HG02852 (cell line): ENCODE measurements at regions not wholly inside any gene's neighbourhood (a gene's known extent, or its start where the extent isn't known, plus 50 kb on each side); places are given as distances from the start of the nearest gene placed in this dataset.
"Not testable (repeated sequence)": the region's sequence is repeated elsewhere in the genome, so short reads cannot be mapped to it uniquely, and the experiment has no call there.

Source experiments
- ATAC-seq: cut with Tn5 transposase; IDR thresholded peaks from one replicate; pipeline ENCODE4 v1.9.1; 2021; ENCODE audit warnings: mild to moderate bottlenecking, moderate library complexity; ENCODE audit not compliant: unreplicated experiment

DNA sequence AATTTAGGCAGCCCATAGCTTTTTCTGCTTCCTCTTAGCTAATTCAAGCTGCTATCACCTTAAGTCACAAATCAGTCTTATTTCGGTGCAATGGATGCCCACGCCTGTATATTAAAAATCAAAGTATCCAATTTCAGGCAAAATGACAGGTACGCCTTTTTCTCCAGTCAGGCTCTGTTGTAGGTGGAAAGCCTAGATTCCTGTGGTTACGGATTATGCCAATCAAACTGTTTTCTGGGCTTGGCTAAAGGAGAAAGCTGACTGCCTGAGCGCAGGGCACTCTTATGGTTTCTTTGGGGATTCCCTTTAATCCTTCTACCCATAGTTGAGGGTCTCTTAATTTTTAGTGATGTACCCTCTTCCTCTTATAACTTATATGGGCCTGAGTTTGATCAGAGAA lies 550.5 kb downstream of the PDHA2 start:
- ATAC-seq, result no peak

GRCh38 chr4:96395747-96396146 lies 555.9 kb downstream of the PDHA2 start:
- no peak for ATAC-seq

DNA sequence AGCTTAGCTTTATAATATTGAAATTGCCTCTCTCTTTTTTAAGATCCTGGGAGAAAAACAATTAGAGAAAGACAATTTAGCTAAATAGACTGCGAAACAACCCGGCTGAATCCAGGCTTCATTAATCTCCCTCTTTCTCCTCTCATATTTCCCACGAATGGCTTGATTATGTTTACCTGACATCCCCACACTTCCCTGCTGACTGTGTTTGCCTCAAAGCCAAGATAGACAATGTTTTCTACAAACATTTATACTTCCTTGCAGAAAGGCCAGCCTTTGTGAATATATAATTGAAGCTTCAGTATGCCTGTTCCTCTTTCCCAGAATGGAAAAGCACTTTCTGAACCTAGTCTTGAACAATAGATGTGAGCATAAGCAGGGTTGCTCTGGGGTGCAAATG lies 566.8 kb downstream of the PDHA2 start:
- ATAC-seq, result no peak

DNA sequence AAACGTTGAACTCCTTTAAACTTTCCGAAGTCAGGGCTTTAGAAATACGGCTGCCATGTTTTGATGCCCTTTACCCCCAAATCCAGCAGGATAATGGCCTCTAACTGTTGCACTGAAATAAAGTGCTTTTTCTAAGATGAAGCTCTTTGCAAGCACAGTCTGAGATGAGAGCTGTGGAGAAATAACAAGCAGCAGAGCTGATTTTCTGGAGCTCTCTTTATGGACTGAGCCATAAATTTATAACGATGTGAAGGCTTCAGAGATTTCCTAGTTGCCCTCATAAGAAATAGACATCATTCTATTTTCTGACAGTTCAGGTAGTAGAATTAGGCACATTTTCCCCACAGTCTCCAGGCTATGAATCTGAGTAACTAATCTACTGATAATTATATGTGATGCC lies 567.3 kb downstream of the PDHA2 start:
- no peak for ATAC-seq

DNA sequence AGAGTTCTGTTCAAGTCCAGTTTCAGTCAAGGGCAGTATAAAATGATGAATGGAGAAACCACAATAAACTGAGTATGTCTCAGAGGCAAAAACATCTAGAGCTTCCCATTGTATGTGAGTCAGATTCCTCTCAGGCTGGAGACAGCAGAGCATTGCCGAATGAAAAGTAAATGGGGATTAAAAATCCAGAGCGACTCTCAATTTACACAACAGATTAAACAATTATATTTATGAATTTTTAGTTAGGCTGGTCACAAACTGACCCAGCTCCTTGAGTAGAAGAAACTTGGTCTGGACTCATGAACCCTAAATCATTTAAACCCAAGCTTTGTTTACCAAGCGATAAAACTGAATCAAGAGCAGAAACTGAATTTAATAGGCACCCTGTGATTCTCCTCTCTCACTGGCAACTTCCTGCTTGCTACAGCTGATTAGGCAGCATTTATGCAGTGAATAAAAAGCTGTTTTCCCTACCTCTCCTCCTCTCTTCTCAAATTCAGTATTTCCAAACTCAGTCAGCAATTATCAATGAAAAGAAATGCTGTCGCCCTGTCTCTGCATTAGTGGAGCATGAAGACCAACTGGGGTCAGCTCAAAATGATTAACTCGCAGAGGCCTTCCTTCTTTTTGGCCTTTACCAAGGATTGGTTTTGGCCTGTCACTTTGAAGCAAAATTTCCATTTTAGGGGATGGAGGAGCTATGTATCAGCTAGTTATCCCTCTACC lies 568.0 kb downstream of the PDHA2 start:
- ATAC-seq, result no peak

DNA sequence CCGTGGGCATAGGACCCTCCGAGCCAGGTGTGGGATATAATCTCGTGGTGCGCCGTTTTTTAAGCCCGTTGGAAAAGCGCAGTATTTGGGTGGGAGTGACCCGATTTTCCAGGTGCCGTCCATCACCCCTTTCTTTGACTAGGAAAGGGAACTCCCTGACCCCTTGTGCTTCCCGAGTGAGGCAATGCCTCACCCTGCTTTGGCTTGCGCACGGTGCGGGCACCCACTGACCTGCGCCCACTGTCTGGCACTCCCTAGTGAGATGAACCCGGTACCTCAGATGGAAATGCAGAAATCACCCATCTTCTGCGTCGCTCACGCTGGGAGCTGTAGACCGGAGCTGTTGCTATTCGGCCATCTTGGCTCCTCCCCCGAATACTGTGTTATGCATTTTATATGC lies 575.0 kb downstream of the PDHA2 start:
- not testable (repeated sequence) for ATAC-seq

DNA sequence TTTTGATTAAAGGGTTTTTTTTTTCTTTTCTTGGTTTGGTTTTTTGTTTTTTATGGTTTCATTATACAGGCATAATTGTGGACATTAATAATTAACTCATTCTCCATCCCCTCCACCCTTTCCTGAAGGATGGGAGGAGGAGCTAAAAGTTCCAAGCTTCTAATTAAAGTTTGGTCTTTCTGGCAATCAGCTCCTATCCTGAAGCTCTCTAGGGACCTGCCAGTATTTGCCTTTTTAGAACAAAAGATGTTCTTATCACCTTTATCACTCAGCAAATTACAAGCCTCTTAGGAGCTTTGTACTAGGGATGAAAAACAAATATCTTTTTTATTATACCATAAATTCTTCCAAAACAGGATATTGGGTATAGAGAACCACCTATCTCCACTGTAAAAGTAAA lies 589.8 kb downstream of the PDHA2 start:
- no peak for ATAC-seq

- no peak for ATAC-seq
These were observed 591.2 kb downstream of the PDHA2 start for GRCh38 chr4:96431094-96431493.

GRCh38 chr4:96448315-96448872 lies 608.5 kb downstream of the PDHA2 start:
- no peak for ATAC-seq

DNA sequence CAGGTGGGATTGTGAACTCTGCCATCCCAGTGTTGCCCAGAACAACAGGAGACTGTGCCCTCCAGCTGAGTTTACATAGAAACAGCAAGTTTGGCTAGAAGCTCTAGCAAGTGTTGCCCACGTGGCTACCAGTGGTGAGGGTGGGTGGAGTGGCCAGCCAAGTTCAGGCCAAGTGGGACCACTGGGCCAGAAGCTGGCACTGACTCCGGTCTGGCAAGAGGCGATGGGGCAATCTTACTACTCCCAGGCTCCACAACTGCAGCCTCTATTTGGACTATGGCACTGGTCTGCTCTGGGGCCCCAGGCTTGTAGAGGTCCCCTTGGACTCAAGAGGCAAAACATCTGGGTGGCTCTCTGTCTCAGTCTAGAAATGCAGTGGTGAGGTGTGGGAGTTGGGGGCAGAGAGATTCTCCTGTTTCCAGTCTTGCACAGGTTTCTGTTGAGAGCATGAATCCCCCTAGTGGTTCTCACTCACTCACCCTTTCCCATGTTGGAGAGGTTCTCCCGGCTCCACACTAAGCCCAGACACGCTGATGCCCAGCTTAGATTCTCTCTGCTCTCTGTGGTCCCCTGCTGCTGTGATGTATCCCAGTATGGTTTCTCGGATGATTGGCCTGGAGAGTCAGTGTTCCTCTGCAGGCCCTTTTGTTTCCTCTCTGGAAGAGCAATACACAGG lies 615.3 kb downstream of the PDHA2 start:
- no peak for ATAC-seq

DNA sequence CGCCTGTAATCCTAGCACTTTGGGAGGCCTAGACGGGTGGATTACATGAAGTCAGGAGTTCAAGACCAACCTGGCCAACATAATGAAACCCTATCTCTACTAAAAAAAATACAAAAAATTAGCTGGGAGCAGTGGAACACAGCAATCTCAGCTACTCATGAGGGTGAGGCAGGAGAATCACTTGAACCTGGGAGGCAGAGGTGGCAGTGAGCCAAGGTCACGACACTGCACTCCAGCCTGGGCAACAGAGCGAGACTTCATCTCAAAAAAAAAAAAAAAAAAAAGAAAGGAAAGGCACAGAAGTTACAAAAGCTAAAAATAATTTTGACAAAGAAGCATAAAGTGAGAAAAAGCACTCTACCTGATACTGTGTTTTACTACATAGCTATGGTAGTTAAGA lies 618.1 kb downstream of the PDHA2 start:
- not testable (repeated sequence) for ATAC-seq

DNA sequence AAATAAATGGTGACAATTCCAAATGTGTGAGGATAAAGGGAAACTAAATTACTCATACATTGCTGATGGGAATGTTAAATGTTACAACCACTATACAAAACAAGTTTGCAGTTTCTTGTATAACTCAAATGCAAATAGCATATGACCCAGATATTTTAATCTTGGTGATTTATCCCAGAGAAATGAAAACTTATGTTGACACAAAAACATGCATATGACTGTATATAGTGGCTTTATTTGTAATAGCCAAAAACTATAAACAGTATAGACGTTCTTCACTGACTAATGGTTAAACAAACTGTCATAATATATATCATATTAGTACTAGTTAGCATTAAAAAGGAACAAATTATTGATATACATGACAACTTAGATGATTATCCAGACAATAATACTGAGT lies 619.2 kb downstream of the PDHA2 start:
- ATAC-seq, result no peak

DNA sequence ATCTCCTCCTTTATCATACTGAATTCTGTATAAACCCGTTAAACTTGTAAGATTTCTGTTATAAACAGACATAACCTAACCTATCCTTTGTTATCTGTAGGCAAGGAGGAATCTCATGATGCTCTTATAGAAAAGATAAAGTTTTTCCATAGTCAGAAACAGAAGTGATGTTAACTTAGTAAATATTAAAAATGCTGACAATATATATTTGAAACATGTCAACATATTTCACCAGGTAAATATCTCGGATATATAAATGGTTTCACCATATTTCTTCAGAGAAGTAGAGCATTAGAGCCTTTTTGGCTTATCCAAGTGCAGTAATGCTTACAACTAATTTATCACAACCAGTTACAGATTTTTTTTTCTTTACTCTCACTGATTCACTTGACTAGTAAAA lies 625.9 kb downstream of the PDHA2 start:
- ATAC-seq, result no peak

- ATAC-seq, result no peak
These were observed 632.3 kb downstream of the PDHA2 start for GRCh38 chr4:96471956-96472867.

DNA sequence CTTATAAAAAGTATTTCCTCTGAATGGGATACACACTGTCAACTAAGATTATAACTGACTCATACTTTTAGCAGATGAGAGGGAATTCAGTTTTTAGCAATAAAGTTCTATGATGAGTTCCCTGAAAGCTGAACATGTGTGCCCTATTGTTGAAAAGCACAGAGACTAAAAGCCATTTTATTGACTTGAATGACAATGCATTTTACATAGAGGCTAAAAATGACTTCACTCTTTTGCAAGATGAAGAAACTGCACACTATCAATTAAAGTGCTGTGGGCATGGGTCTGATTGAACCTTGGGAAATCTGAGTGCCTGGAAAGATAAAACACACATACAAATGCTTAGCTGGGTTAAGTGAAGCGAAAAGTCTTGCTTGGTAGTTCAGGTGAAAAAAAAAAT lies 633.4 kb downstream of the PDHA2 start:
- ATAC-seq, result no peak

DNA sequence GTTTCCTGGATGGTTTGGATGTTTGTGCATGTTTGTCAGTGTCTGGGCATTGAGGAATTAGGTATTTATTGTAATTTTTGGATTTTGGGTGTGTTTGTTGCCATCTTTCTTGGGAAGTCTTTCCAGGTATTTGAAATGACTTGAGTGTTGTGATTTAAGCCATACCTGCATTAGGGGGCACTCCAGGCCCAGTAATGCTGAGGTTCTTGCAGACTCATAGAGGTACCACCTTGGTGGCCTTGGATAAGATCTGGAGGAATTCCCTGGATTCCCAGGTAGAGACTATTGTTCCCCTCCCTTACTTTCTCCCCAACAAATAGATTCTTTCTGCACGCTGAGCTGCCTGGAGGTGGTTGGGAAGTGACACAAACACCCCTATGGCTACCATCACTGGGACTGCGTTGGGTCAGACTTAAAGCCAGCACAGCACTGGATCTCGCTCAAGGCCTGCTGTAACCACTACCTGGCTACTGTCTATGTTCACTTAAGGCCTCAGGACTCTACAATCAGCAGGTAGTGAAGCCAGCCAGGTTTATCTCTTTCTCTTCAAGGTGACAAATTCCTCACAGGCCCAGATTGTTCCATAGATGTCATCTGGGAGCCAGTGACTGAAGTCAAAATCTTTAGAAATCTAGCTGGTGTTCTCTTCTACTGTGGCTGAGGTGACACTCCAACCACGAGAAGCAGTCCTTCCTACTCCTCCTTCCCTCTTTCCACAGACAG lies 643.6 kb downstream of the PDHA2 start:
- no peak for ATAC-seq

DNA sequence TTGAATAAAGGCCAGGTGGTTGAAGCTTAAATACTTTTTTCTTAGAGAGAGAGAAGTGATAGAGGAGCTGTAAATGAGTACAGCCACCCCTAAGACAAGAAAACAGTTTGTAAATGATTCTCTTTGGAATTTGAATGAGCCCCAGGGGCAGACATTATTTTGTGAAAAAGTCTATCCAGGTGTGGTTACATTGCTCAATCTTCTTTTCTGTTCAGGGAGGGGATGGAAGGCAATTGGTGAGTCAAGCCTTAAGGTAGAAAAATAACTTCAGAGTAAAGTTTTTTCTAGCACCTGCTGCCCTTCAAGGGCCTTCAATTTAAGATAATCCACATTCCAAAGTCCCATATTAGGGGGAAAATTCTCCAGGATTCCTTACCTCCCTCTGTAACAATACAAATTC lies 646.7 kb downstream of the PDHA2 start:
- no peak for ATAC-seq

DNA sequence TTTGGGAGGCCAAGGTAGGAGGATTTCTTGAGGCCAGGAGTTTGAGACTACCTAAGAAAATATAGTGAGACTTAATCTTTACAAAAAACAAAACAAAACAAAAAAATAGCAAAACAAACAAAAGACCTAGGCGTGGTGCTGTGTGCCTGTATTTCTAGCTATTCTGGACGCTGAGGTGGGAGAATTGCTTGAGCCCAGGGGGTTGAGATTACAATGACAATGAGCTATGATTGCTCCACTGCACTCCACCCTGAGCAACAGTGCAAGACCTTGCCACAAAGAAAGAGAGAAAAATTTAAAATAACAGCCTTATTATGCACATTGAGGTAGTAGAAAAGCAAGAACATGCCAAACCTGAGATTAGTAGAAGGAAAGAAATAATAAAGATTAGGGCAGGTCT lies 657.7 kb downstream of the PDHA2 start:
- ATAC-seq, result no peak

- ATAC-seq, result no peak
These were observed 664.5 kb downstream of the PDHA2 start for GRCh38 chr4:96504386-96504785.

- ATAC-seq, result no peak
These were observed 669.3 kb downstream of the PDHA2 start for GRCh38 chr4:96509039-96509741.
